Muscle layer of duodenum (tissue), 2 donors: ENCODE measurements at regions not wholly inside any gene's neighbourhood (a gene's known extent, or its start where the extent isn't known, plus 50 kb on each side); places are given as distances from the start of the nearest gene placed in this dataset.
"Not testable (repeated sequence)": the region's sequence is repeated elsewhere in the genome, so short reads cannot be mapped to it uniquely, and the experiment has no call there.

Experiments used
- H3K27ac ChIP-seq: one replicate; pipeline ENCODE4 v1.7.0; 2013; ENCODE audit warnings: mild to moderate bottlenecking, low read length
- H3K27me3 ChIP-seq: one replicate; pipeline ENCODE4 v1.7.0; 2013; ENCODE audit warnings: low read depth, mild to moderate bottlenecking, control low read depth, low read length
- H3K36me3 ChIP-seq, 2 donors: one replicate each; pipeline ENCODE4 v1.7.0; 2013; ENCODE audit warnings: low read length in 2 of 2, control low read depth in 1 of 2, mild to moderate bottlenecking in 1 of 2; ENCODE audit not compliant: insufficient read depth in 2 of 2, control insufficient read depth in 1 of 2
- H3K4me1 ChIP-seq, 2 donors: one replicate each; pipeline ENCODE4 v1.7.0; 2013; ENCODE audit warnings: low read length in 2 of 2, mild to moderate bottlenecking in 2 of 2, control low read depth in 1 of 2, moderate library complexity in 1 of 2; ENCODE audit not compliant: insufficient read depth in 2 of 2, control insufficient read depth in 1 of 2
- H3K4me3 ChIP-seq, 2 donors: one replicate each; pipeline ENCODE4 v1.7.0; 2013; ENCODE audit warnings: low read length in 2 of 2, low read depth in 1 of 2, mild to moderate bottlenecking in 1 of 2
- H3K9me3 ChIP-seq, 2 donors: one replicate each; pipeline ENCODE4 v1.7.0; 2013; ENCODE audit warnings: low read length in 2 of 2, control low read depth in 1 of 2, mild to moderate bottlenecking in 1 of 2; ENCODE audit not compliant: control insufficient read depth in 1 of 2
- donor health status: healthy.

GRCh38 chr21:23858878-23859277 is 1748.4 kb downstream of the MRPL39 start:
- Histone ChIP-seq H3K36me3 (no peaks in the 10 kb centered on the region), H3K4me1 (no peaks in the 10 kb centered on the region), H3K4me3 (no peak overlapping the region), H3K9me3 (no peaks in the 10 kb centered on the region), H3K27me3 (no peaks in the 10 kb centered on the region), H3K27ac (no peak overlapping the region)

GRCh38 chr21:23853796-23854379 is 1753.4 kb downstream of the MRPL39 start:
- H3K9me3 ChIP-seq, result no peaks in the 10 kb centered on the region
- H3K36me3 ChIP-seq, result no peaks in the 10 kb centered on the region
- no peak overlapping the region for H3K27ac ChIP-seq
- no peaks in the 10 kb centered on the region for H3K4me1 ChIP-seq
- no peak overlapping the region for H3K4me3 ChIP-seq
- H3K27me3 ChIP-seq, result no peaks in the 10 kb centered on the region

- Histone ChIP-seq H3K4me1 (no peaks in the 10 kb centered on the region), H3K27me3 (no peaks in the 10 kb centered on the region), H3K9me3 (no peaks in the 10 kb centered on the region), H3K27ac (no peak overlapping the region), H3K36me3 (no peaks in the 10 kb centered on the region), H3K4me3 (no peak overlapping the region)
These were observed 1769.7 kb downstream of the MRPL39 start for GRCh38 chr21:23837564-23837963.

GRCh38 chr21:23822760-23823159 is 1784.5 kb downstream of the MRPL39 start:
- H3K4me1 ChIP-seq, result no peaks in the 10 kb centered on the region
- H3K9me3 ChIP-seq, result no peaks in the 10 kb centered on the region
- no peak overlapping the region for H3K4me3 ChIP-seq
- no peak overlapping the region for H3K27ac ChIP-seq
- no peaks in the 10 kb centered on the region for H3K36me3 ChIP-seq
- no peaks in the 10 kb centered on the region for H3K27me3 ChIP-seq

GRCh38 chr21:23817337-23817736 is 1789.9 kb downstream of the MRPL39 start:
- Histone ChIP-seq H3K9me3 (no peaks in the 10 kb centered on the region), H3K27ac (no peak overlapping the region), H3K4me3 (no peak overlapping the region), H3K4me1 (no peaks in the 10 kb centered on the region), H3K36me3 (no peaks in the 10 kb centered on the region), H3K27me3 (no peaks in the 10 kb centered on the region)

- H3K36me3 ChIP-seq, result no peaks in the 10 kb centered on the region
- no peaks in the 10 kb centered on the region for H3K27me3 ChIP-seq
- H3K4me3 ChIP-seq, result no peak overlapping the region
- no peak overlapping the region for H3K27ac ChIP-seq
- no peaks in the 10 kb centered on the region for H3K9me3 ChIP-seq
- no peaks in the 10 kb centered on the region for H3K4me1 ChIP-seq
These were observed 1794.8 kb downstream of the MRPL39 start for GRCh38 chr21:23812485-23812884.

GRCh38 chr21:23811805-23812204 is 1795.5 kb downstream of the MRPL39 start:
- Histone ChIP-seq H3K4me1 (no peaks in the 10 kb centered on the region), H3K27me3 (no peaks in the 10 kb centered on the region), H3K4me3 (no peak overlapping the region), H3K36me3 (no peaks in the 10 kb centered on the region), H3K9me3 (no peaks in the 10 kb centered on the region), H3K27ac (no peak overlapping the region)

GRCh38 chr21:23809573-23809972 is 1797.7 kb downstream of the MRPL39 start:
- no peaks in the 10 kb centered on the region for H3K9me3 ChIP-seq
- H3K27me3 ChIP-seq, result no peaks in the 10 kb centered on the region
- no peaks in the 10 kb centered on the region for H3K4me1 ChIP-seq
- no peaks in the 10 kb centered on the region for H3K36me3 ChIP-seq
- no peak overlapping the region for H3K27ac ChIP-seq
- H3K4me3 ChIP-seq, result no peak overlapping the region

GRCh38 chr21:23806966-23807548 is 1800.2 kb downstream of the MRPL39 start:
- not testable (repeated sequence) for H3K27ac ChIP-seq

GRCh38 chr21:23804866-23805265 is 1802.4 kb downstream of the MRPL39 start:
- no peaks in the 10 kb centered on the region for H3K4me1 ChIP-seq
- no peaks in the 10 kb centered on the region for H3K27me3 ChIP-seq
- no peak overlapping the region for H3K27ac ChIP-seq
- H3K36me3 ChIP-seq, result no peaks in the 10 kb centered on the region
- H3K4me3 ChIP-seq, result no peak overlapping the region
- H3K9me3 ChIP-seq, result no peaks in the 10 kb centered on the region

More at GRCh38 chr21:23806966-23807548, 1800.2 kb downstream of the MRPL39 start:
- H3K4me1 ChIP-seq, H3K4me3 ChIP-seq, H3K36me3 ChIP-seq, H3K27me3 ChIP-seq, H3K9me3 ChIP-seq: not testable (repeated sequence)

- H3K4me3 ChIP-seq, result no peak overlapping the region
- H3K9me3 ChIP-seq, result no peaks in the 10 kb centered on the region
- H3K27ac ChIP-seq, result no peak overlapping the region
- H3K4me1 ChIP-seq, result no peaks in the 10 kb centered on the region
- no peaks in the 10 kb centered on the region for H3K27me3 ChIP-seq
- no peaks in the 10 kb centered on the region for H3K36me3 ChIP-seq
These were observed 1806.0 kb downstream of the MRPL39 start for GRCh38 chr21:23801292-23801691.

GRCh38 chr21:23799376-23799775 is 1807.9 kb downstream of the MRPL39 start:
- Histone ChIP-seq H3K36me3 (no peaks in the 10 kb centered on the region), H3K4me3 (no peak overlapping the region), H3K9me3 (no peaks in the 10 kb centered on the region), H3K27me3 (no peaks in the 10 kb centered on the region), H3K27ac (no peak overlapping the region), H3K4me1 (no peaks in the 10 kb centered on the region)
